Transverse colon (tissue), 4 donors: ENCODE measurements at regions not wholly inside any gene's neighbourhood (a gene's known extent, or its start where the extent isn't known, plus 50 kb on each side); places are given as distances from the start of the nearest gene placed in this dataset.
"Not testable (repeated sequence)": the region's sequence is repeated elsewhere in the genome, so short reads cannot be mapped to it uniquely, and the experiment has no call there.

Experiments
- DNase-seq: peaks from one replicate; pipeline ENCODE4 v3.0.0-alpha.2; 2019
- H3K27ac ChIP-seq, 4 donors: fragments of 200-600 bp; sonication (generic); 2 replicates each; pipeline ENCODE4 v1.5.1; 2016 to 2018; ENCODE audit warnings: inconsistent platforms in 4 of 4
- H3K27me3 ChIP-seq: fragments of 200-600 bp; sonication (generic); 2 replicates; pipeline ENCODE4 v1.5.1; 2017; ENCODE audit warnings: inconsistent platforms
- H3K36me3 ChIP-seq, 4 donors: fragments of 200-600 bp; sonication (generic); 2 replicates each; pipeline ENCODE4 v1.5.1; 2017 to 2019; ENCODE audit warnings: inconsistent platforms in 4 of 4
- H3K4me1 ChIP-seq, 4 donors: fragments of 200-600 bp; sonication (generic); 2 replicates each; pipeline ENCODE4 v1.5.1; 2017 to 2020; ENCODE audit warnings: inconsistent platforms in 4 of 4
- H3K4me3 ChIP-seq, 4 donors: fragments of 200-600 bp; sonication (generic); 1 replicate in 1 of 4; 2 replicates in 3 of 4; pipeline versions ENCODE4 v1.5.1 to v1.6.1; 2017 to 2019; ENCODE audit warnings: inconsistent platforms in 4 of 4
- H3K9me3 ChIP-seq, 2 donors: fragments of 200-600 bp; sonication (generic); 2 replicates each; pipeline ENCODE4 v1.5.1; 2017 to 2019; ENCODE audit warnings: inconsistent platforms in 2 of 2
- EP300 ChIP-seq: sonication (generic); formaldehyde crosslinking; IDR thresholded peaks from one replicate; pipeline ENCODE4 v1.6.1; 2017; ENCODE audit warnings: antibody characterized with exemption, low read depth
- POLR2A ChIP-seq: fragments of 450-650 bp; IDR thresholded peaks from one replicate; pipeline ENCODE4 v1.6.1; 2016; ENCODE audit warnings: antibody characterized with exemption, mild to moderate bottlenecking, moderate library complexity
- POLR2AphosphoS5 ChIP-seq, 3 donors: sonication (generic); formaldehyde crosslinking; IDR thresholded peaks; one replicate each; pipeline ENCODE4 v1.6.1; 2016; ENCODE audit warnings: antibody characterized with exemption in 3 of 3
- WGBS, 2 donors: methylation state at CpG; one replicate each; pipeline ENCODE4 v1.1.5; 2018; ENCODE audit warnings: low coverage in 1 of 2; 5-methylcytosine and 5-hydroxymethylcytosine counted together
- in situ Hi-C, 4 donors: fragments of 200-750 bp; cut with MboI; loops; one replicate each; pipeline versions ENCODE4 v1.15.0 to v1.15.1; 2017; ENCODE audit warnings: low sequenced_read_pairs in 3 of 4, low pct_ligation_motif_present in 1 of 4, low pct_unique_long_range_greater_than_20kb in 1 of 4
- intact Hi-C: fragments of 100-400 bp; cut with DNase I; formaldehyde crosslinking; loops from one replicate; pipeline ENCODE4 v1.15.1; 2023; ENCODE audit warnings: low total_unique reads
- TF ChIP-seq, protein P1 (sequence below), 5 experiments: fragments of 200-600 bp in 3 of 5; fragments of 450-650 bp in 2 of 5; sonication (generic) in 3 of 5; IDR thresholded peaks; 1 replicate in 2 of 5; 2 replicates in 3 of 5; pipeline ENCODE4 v1.5.1; 2016 to 2017; ENCODE audit warnings: antibody characterized with exemption in 5 of 5, inconsistent platforms in 3 of 5, mild to moderate bottlenecking in 2 of 5, moderate library complexity in 1 of 5

DNA sequence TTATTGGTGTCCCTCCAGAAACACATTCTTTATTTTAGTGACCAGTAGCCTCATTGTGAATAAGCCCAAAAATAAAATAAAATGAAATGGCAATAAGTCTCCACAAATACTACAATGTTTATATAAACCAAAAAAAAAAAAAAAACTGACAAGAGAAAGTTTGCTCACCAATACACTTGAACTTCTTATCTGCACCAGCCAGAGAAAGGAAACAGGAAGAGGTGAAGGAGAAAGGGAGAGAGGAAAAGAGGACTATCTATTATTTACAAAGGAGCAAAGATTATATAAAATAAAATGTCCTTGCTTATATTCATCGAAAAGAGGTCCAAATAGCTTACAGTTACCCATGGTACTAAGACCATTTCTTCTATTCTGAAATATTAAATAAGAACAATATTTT lies 176.4 kb upstream of the CCNG1 start:
- DNase-seq: no peak
- intact Hi-C loops (no loop called here), in situ Hi-C loops (no loop called here)
- no peak for TF ChIP-seq EP300
- TF ChIP-seq, protein P1, sequence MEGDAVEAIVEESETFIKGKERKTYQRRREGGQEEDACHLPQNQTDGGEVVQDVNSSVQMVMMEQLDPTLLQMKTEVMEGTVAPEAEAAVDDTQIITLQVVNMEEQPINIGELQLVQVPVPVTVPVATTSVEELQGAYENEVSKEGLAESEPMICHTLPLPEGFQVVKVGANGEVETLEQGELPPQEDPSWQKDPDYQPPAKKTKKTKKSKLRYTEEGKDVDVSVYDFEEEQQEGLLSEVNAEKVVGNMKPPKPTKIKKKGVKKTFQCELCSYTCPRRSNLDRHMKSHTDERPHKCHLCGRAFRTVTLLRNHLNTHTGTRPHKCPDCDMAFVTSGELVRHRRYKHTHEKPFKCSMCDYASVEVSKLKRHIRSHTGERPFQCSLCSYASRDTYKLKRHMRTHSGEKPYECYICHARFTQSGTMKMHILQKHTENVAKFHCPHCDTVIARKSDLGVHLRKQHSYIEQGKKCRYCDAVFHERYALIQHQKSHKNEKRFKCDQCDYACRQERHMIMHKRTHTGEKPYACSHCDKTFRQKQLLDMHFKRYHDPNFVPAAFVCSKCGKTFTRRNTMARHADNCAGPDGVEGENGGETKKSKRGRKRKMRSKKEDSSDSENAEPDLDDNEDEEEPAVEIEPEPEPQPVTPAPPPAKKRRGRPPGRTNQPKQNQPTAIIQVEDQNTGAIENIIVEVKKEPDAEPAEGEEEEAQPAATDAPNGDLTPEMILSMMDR (IDR thresholded peaks at IDR 0.05): no peak
- no peak for TF ChIP-seq POLR2A
- TF ChIP-seq POLR2AphosphoS5 (IDR thresholded peaks at IDR 0.05): no peak
- Histone ChIP-seq H3K27me3 (no peaks in the 10 kb centered on the region), H3K4me3 (no peak overlapping the region), H3K36me3 (no peaks in the 10 kb centered on the region), H3K27ac (no peak overlapping the region), H3K4me1 (no peaks in the 10 kb centered on the region), H3K9me3 (no peaks in the 10 kb centered on the region)
- 29 to 54% methylated on average over 1 of the region's 1 CpG for WGBS, 2 donors

DNA sequence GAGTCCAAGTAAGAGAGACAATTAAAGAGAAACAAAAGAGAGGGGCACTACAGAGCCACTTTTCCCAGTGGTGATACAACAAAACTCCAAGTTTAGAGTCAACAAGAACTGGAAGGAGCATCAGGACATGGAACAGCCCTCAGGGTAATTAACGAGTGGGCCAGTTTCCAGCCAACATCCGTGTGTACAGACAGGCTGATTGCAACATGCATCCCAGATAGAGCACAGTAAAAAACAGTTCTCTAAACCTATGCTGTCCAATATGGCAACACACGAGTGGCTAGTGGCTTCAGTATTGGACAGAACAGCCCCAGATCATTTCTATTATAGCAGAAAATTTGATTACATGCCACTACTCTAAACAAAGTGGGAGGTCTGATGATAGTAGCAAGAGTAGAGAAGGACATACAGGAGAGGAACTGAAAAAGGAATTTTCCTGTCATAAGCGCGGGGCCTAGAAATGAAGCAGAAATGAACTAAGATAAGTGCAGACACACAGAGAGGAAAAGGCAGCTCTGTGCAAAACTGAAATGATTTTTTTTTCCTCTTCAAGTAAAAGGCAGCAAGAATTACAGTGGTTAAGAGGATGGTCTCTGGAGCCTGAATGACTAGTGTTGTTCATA lies 175.6 kb upstream of the CCNG1 start:
- Histone ChIP-seq H3K4me1 (no peaks in the 10 kb centered on the region), H3K4me3 (no peak overlapping the region), H3K27me3 (no peaks in the 10 kb centered on the region), H3K36me3 (no peaks in the 10 kb centered on the region), H3K27ac (no peak overlapping the region), H3K9me3 (no peaks in the 10 kb centered on the region)
- in situ Hi-C loops (no loop called here), intact Hi-C loops (no loop called here)
- no peak for DNase-seq
- TF ChIP-seq POLR2A (no peak), POLR2AphosphoS5 (IDR thresholded peaks at IDR 0.05) (no peak), EP300 (no peak)
- TF ChIP-seq, protein P1 (IDR thresholded peaks at IDR 0.05): no peak
- 51 to 59% methylated on average over 5 of the region's 5 CpGs for WGBS, 2 donors

DNA sequence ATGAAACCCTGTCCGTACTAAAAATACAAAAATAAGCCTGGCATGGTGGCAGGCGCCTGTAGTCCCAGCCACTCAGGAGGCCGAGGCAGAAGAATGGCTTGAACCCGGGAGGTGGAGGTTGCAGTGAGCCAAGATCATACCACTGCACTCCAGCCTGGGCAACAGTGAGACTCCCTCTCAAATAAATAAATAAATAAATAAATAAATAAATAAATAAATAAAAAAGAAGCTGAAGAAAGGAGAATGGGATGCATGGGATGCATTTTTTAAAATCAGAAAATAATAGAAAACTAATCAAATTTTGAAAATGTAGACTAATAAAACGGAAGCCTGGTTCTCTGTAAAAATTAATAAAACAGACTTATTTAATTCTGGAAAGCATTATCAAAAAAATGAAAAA lies 171.1 kb upstream of the CCNG1 start:
- intact Hi-C loops, in situ Hi-C loops, DNase-seq, H3K27ac ChIP-seq, H3K27me3 ChIP-seq, H3K4me1 ChIP-seq, H3K9me3 ChIP-seq, H3K4me3 ChIP-seq, H3K36me3 ChIP-seq: not testable (repeated sequence)
- 79 to 81% methylated on average over 5 of the region's 5 CpGs for WGBS, 2 donors

DNA sequence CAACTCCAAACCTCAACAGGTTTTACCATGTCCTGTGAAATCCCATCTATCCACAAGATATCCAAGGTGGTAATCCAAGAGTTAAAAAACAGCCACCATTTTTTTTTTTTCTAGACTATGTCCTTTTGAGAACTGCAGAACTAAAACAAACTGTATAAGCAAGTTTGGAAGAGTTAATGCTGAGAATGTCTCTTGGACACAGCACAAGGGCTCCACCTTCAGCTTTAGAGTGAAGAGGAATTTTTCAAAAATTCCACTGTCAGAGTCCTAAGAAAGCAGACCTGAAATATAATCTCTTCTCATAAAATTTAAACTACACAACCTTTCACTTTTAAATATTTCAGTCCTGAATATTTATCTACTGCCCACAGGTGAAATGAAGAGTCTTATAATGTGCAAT lies 167.8 kb upstream of the CCNG1 start:
- intact Hi-C loops: no loop called here
- no peaks in the 10 kb centered on the region for H3K27me3 ChIP-seq
- no peaks in the 10 kb centered on the region for H3K4me1 ChIP-seq
- in situ Hi-C loops: no loop called here
- H3K9me3 ChIP-seq: no peaks in the 10 kb centered on the region
- no peaks in the 10 kb centered on the region for H3K36me3 ChIP-seq
- no peak for DNase-seq
- H3K27ac ChIP-seq: no peak overlapping the region
- no peak overlapping the region for H3K4me3 ChIP-seq
- TF ChIP-seq POLR2AphosphoS5 (IDR thresholded peaks at IDR 0.05) (no peak), POLR2A (no peak), EP300 (no peak)
- TF ChIP-seq, protein P1 (IDR thresholded peaks at IDR 0.05): no peak

DNA sequence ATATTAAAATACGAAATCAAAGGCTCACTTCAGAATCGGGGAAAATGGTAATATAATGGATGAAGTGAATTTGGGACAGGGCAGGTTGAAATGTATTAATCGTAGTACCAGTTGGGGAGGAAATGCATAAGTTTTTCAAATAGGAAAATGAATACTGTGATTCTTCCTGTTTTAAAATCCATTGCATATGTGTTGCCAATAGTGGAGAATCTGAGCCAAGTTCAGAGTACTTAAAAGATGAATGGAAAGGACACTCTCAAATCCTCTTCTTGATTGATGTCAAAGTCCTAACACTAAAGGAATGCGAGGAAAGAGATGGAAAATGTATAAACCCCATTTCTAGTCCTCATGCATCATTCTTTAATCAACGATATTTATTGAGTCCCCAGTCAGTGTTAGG lies 160.9 kb upstream of the CCNG1 start:
- WGBS, 2 donors: 76 to 80% methylated on average over 5 of the region's 5 CpGs
- no peak overlapping the region for H3K27ac ChIP-seq
- in situ Hi-C loops: no loop called here

DNA sequence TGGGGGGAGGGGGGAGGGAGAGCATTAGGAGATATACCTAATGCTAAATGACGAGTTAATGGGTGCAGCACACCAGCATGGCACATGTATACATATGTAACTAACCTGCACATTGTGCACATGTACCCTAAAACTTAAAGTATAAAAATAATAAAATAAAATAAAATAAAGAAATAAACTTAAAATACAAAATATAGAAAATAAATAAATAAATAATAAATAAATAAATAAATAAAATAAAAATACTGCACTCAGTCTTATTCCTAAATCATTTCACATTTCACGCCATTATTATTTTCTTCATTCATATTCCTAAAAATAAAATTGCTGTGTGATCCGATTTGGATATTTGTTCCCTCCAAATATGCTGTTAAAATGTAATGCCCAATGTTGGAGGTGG lies 156.5 kb upstream of the CCNG1 start:
- intact Hi-C loops, H3K27me3 ChIP-seq, DNase-seq, H3K4me3 ChIP-seq, H3K4me1 ChIP-seq, in situ Hi-C loops, H3K9me3 ChIP-seq, H3K36me3 ChIP-seq, H3K27ac ChIP-seq: not testable (repeated sequence)
- 43 to 53% methylated on average over 3 of the region's 3 CpGs for WGBS, 2 donors

More for the DNA sequence above, 160.9 kb upstream of the CCNG1 start:
- no peak overlapping the region for H3K4me3 ChIP-seq
- no peak for DNase-seq
- intact Hi-C loops: no loop called here
- H3K9me3 ChIP-seq: no peaks in the 10 kb centered on the region
- TF ChIP-seq POLR2A: no peak
- TF ChIP-seq, protein P1 (IDR thresholded peaks at IDR 0.05): no peak
- TF ChIP-seq EP300: no peak
- TF ChIP-seq POLR2AphosphoS5 (IDR thresholded peaks at IDR 0.05): no peak
- H3K36me3 ChIP-seq: no peaks in the 10 kb centered on the region
- no peaks in the 10 kb centered on the region for H3K4me1 ChIP-seq
- no peaks in the 10 kb centered on the region for H3K27me3 ChIP-seq
